ENCODE measurements at regions not wholly inside any gene's neighbourhood (a gene's known extent, or its start where the extent isn't known, plus 50 kb on each side); places are given as distances from the start of the nearest gene placed in this dataset.

GRCh38 chr10:8437896-8438295 is 383.4 kb downstream of the GATA3 start:
- DNase-seq, result no peak

GRCh38 chr10:8438603-8439002 is 384.1 kb downstream of the GATA3 start:
- no peak for DNase-seq

- no peak for DNase-seq
Measured at GRCh38 chr10:8439040-8439439, 384.6 kb downstream of the GATA3 start.

- peak; percentile 23 to 30 for DNase-seq
Measured at GRCh38 chr10:8444630-8445029, 390.1 kb downstream of the GATA3 start.

GRCh38 chr10:8445353-8445752 is 390.9 kb downstream of the GATA3 start:
- DNase-seq, result no peak

- DNase-seq, result no peak
Measured at GRCh38 chr10:8449909-8450308, 395.4 kb downstream of the GATA3 start.

GRCh38 chr10:8453587-8453986 is 399.1 kb downstream of the GATA3 start:
- DNase-seq, result no peak

- no peak for DNase-seq
Measured at GRCh38 chr10:8454357-8454756, 399.9 kb downstream of the GATA3 start.

GRCh38 chr10:8455181-8455580 is 400.7 kb downstream of the GATA3 start:
- DNase-seq, result no peak

GRCh38 chr10:8456386-8456785 is 401.9 kb downstream of the GATA3 start:
- DNase-seq, result no peak

GRCh38 chr10:8460626-8461025 is 406.1 kb downstream of the GATA3 start:
- no peak for DNase-seq

- DNase-seq, result no peak
Measured at GRCh38 chr10:8462565-8462964, 408.1 kb downstream of the GATA3 start.

- no peak for DNase-seq
Measured at GRCh38 chr10:8463853-8464252, 409.4 kb downstream of the GATA3 start.

GRCh38 chr10:8468477-8468876 is 414.0 kb downstream of the GATA3 start:
- no peak for DNase-seq

- no peak for DNase-seq
Measured at GRCh38 chr10:8473205-8473604, 418.7 kb downstream of the GATA3 start.

- no peak for DNase-seq
Measured at GRCh38 chr10:8477300-8477699, 422.8 kb downstream of the GATA3 start.

- no peak for DNase-seq
Measured at GRCh38 chr10:8481718-8482504, 427.4 kb downstream of the GATA3 start.

- no peak for DNase-seq
Measured at GRCh38 chr10:8485032-8485431, 430.5 kb downstream of the GATA3 start.

- no peak for DNase-seq
Measured at GRCh38 chr10:8487346-8487745, 432.9 kb downstream of the GATA3 start.

- no peak for DNase-seq
Measured at GRCh38 chr10:8489232-8489631, 434.7 kb downstream of the GATA3 start.

- no peak for DNase-seq
Measured at GRCh38 chr10:8489823-8490222, 435.3 kb downstream of the GATA3 start.

GRCh38 chr10:8498290-8498689 is 443.8 kb downstream of the GATA3 start:
- DNase-seq, result no peak

- no peak for DNase-seq
Measured at GRCh38 chr10:8498881-8499280, 444.4 kb downstream of the GATA3 start.

- DNase-seq, result no peak
Measured at GRCh38 chr10:8499312-8499711, 444.8 kb downstream of the GATA3 start.

GRCh38 chr10:8499752-8500390 is 445.4 kb downstream of the GATA3 start:
- DNase-seq, result no peak
